GM12878 (cell line): ENCODE measurements at regions not wholly inside any gene's neighbourhood (a gene's known extent, or its start where the extent isn't known, plus 50 kb on each side); places are given as distances from the start of the nearest gene placed in this dataset.

Source experiments
- ATAC-seq: fragments of 200-7000 bp; cut with Tn5 transposase; 3 replicates; pipeline ENCODE4 v1.9.1; 2020; ENCODE audit warnings: mild to moderate bottlenecking, moderate library complexity
- BruUV-seq: library from RNA; stranded (reverse); fragments of 400-500 nt; replicated peaks from 2 replicates; lab custom pipeline; 2021; lab: Mats Ljungman, UMichigan
- CTCF ChIA-PET: fragments of 300-600 bp; sonication (Branson Sonifier 250); formaldehyde crosslinking; extraction: SDS; loops from one replicate; lab custom pipeline; 2021; ENCODE audit warnings: inconsistent platforms; lab: Yijun Ruan, JAX
- POLR2A ChIA-PET: fragments of 350-600 bp; formaldehyde crosslinking; extraction: SDS; loops from one replicate; lab custom pipeline; 2021; ENCODE audit warnings: inconsistent platforms; lab: Charles Lee
- RAD21 ChIA-PET: fragments of 300-600 bp; sonication (Branson Sonifier 250); formaldehyde crosslinking; loops from one replicate; lab custom pipeline; 2023; ENCODE audit warnings: antibody characterized with exemption; ENCODE audit not compliant: unreplicated experiment; lab: Charles Lee
- SMC1A ChIA-PET: fragments of 300-600 bp; sonication (Branson Sonifier 250); formaldehyde crosslinking; loops from one replicate; lab custom pipeline; 2023; ENCODE audit not compliant: unreplicated experiment, uncharacterized antibody; lab: Charles Lee
- DNase-seq: peaks from one replicate; pipeline ENCODE4 v3.0.0-alpha.2; 2011; ENCODE audit warnings: low read depth, low spot score
- FAIRE-seq: peaks from 3 replicates; lab custom pipeline; 2011; peaks lifted over from hg19 to GRCh38; lab: Jason Lieb, UNC
- H2AFZ ChIP-seq: 2 replicates; pipeline ENCODE4 v1.6.0; 2011; ENCODE audit warnings: low read depth, low read length, control low read depth; ENCODE audit not compliant: control insufficient read depth
- H3K27ac ChIP-seq: 2 replicates; pipeline ENCODE4 v1.5.1; 2011; ENCODE audit warnings: control low read depth; ENCODE audit not compliant: control insufficient read depth, insufficient read depth
- H3K27me3 ChIP-seq, 2 experiments: replicated peaks in 1 of 2; 2 replicates each; pipeline versions ENCODE4 v1.6.0 to v1.6.1; 2011; ENCODE audit warnings: low read length in 1 of 2; ENCODE audit not compliant: control insufficient read depth in 2 of 2, insufficient read depth in 2 of 2
- H3K36me3 ChIP-seq, 2 experiments: 2 replicates each; pipeline ENCODE4 v1.5.1; 2011; ENCODE audit warnings: low read length in 1 of 2; ENCODE audit not compliant: control insufficient read depth in 2 of 2, insufficient read depth in 2 of 2
- H3K4me1 ChIP-seq: 2 replicates; pipeline ENCODE4 v1.6.1; 2011; ENCODE audit warnings: mild to moderate bottlenecking, low read length, moderate library complexity, mixed read lengths; ENCODE audit not compliant: control insufficient read depth, insufficient read depth
- H3K4me2 ChIP-seq: 2 replicates; pipeline ENCODE4 v1.6.0; 2011; ENCODE audit warnings: control low read depth; ENCODE audit not compliant: control insufficient read depth, insufficient read depth
- H3K4me3 ChIP-seq: fragments of 200-600 bp; sonication (generic); 2 replicates; pipeline ENCODE4 v1.5.1; 2016
- H3K79me2 ChIP-seq: 2 replicates; pipeline ENCODE4 v1.6.0; 2011; ENCODE audit warnings: low read length; ENCODE audit not compliant: control insufficient read depth, insufficient read depth
- H3K9ac ChIP-seq: 2 replicates; pipeline ENCODE4 v1.8.0; 2011; ENCODE audit warnings: low read length, control low read depth, mixed read lengths; ENCODE audit not compliant: control insufficient read depth, insufficient read depth
- H3K9me3 ChIP-seq: replicated peaks from 3 replicates; pipeline ENCODE4 v1.5.1; 2011; ENCODE audit warnings: mild to moderate bottlenecking, low read length; ENCODE audit not compliant: control insufficient read depth, insufficient read depth
- H4K20me1 ChIP-seq: 2 replicates; pipeline ENCODE4 v1.6.0; 2011; ENCODE audit not compliant: control insufficient read depth, insufficient read depth
- ASH2L ChIP-seq: fragments of 300-600, 200-600 bp; sonication (generic); IDR thresholded peaks from 2 replicates; pipeline ENCODE4 v1.6.1; 2017; ENCODE audit warnings: low read depth, mild to moderate bottlenecking, borderline replicate concordance
- BACH1 ChIP-seq: fragments of 450-650 bp; IDR thresholded peaks from 2 replicates; pipeline ENCODE4 v1.6.1; 2017; ENCODE audit warnings: mild to moderate bottlenecking, borderline replicate concordance
- BHLHE40 ChIP-seq, 2 experiments: fragments of 450-650 bp in 1 of 2; IDR thresholded peaks; 2 replicates each; pipeline ENCODE4 v1.6.1; 2011 to 2017; ENCODE audit warnings: low read depth in 2 of 2, borderline replicate concordance in 1 of 2, improper control_type of control experiment in 1 of 2, low read length in 1 of 2, mild to moderate bottlenecking in 1 of 2
- CBX3 ChIP-seq: fragments of 200-600 bp; sonication (generic); IDR thresholded peaks from 2 replicates; pipeline ENCODE4 v1.6.1; 2016; ENCODE audit warnings: low read depth, borderline replicate concordance
- CHD1 ChIP-seq: IDR thresholded peaks from 2 replicates; pipeline ENCODE4 v1.6.1; 2012; ENCODE audit warnings: low read depth, low read length, improper control_type of control experiment
- CHD2 ChIP-seq: IDR thresholded peaks from 2 replicates; pipeline ENCODE4 v1.6.1; 2011; ENCODE audit warnings: low read depth, low read length, improper control_type of control experiment, borderline replicate concordance
- EED ChIP-seq: sonication (generic); IDR thresholded peaks from 2 replicates; pipeline ENCODE4 v1.6.1; 2016; ENCODE audit warnings: antibody characterized with exemption, low read depth
- GABPA ChIP-seq: IDR thresholded peaks from 2 replicates; pipeline ENCODE4 v1.6.1; 2014; ENCODE audit warnings: antibody characterized with exemption, low read depth, mild to moderate bottlenecking, inconsistent platforms
- HCFC1 ChIP-seq: fragments of 150-350 bp; IDR thresholded peaks from 2 replicates; pipeline ENCODE4 v1.6.1; 2014; ENCODE audit warnings: low read length
- KAT2A ChIP-seq: conservative IDR thresholded peaks from 2 replicates; pipeline ENCODE4 v1.6.1; 2011; ENCODE audit warnings: low read depth, low read length; ENCODE audit not compliant: control insufficient read depth
- MEF2B ChIP-seq: fragments of 450-650 bp; IDR thresholded peaks from 2 replicates; pipeline ENCODE4 v1.6.1; 2018; ENCODE audit warnings: mild to moderate bottlenecking, moderate library complexity; ENCODE audit not compliant: partially characterized antibody, poor library complexity, severe bottlenecking
- NFXL1 ChIP-seq: fragments of 450-650 bp; IDR thresholded peaks from 2 replicates; pipeline ENCODE4 v1.6.1; 2017; ENCODE audit warnings: antibody characterized with exemption, mild to moderate bottlenecking, borderline replicate concordance
- NFYA ChIP-seq: IDR thresholded peaks from 2 replicates; pipeline ENCODE4 v1.6.1; 2011; ENCODE audit warnings: low read depth, mild to moderate bottlenecking, low read length, improper control_type of control experiment, borderline replicate concordance
- POLR2A ChIP-seq: IDR thresholded peaks from 2 replicates; pipeline ENCODE4 v1.6.1; 2011; ENCODE audit warnings: low read depth, mild to moderate bottlenecking, low read length
- SMAD5 ChIP-seq: IDR thresholded peaks from 2 replicates; pipeline ENCODE4 v1.6.1; 2016; ENCODE audit warnings: antibody characterized with exemption, low read depth
- ZNF217 ChIP-seq: fragments of 450-650 bp; IDR thresholded peaks from 2 replicates; pipeline ENCODE4 v1.6.1; 2017; ENCODE audit warnings: antibody characterized with exemption, mild to moderate bottlenecking
- WGBS: methylation state at CpG from one replicate; pipeline ENCODE4 v1.1.6; 2016; ENCODE audit warnings: low lambda C conversion rate; ENCODE audit not compliant: insufficient replicate concordance, insufficient coverage; ENCODE audit errors: missing lambda C conversion rate; 5-methylcytosine and 5-hydroxymethylcytosine counted together
- in situ Hi-C: fragments of 300-500 bp; cut with MboI; formaldehyde crosslinking; loops from 9 replicates; pipeline ENCODE4 v1.14.3; 2018; ENCODE audit warnings: mixed read lengths
- intact Hi-C: fragments of 100-400 bp; cut with micrococcal nuclease; formaldehyde crosslinking; loops from one replicate; pipeline ENCODE4 v1.14.2; 2022; ENCODE audit not compliant: unreplicated experiment
- TF ChIP-seq, protein P1 (sequence below): fragments of 450-650 bp; IDR thresholded peaks from 2 replicates; pipeline ENCODE4 v1.6.1; 2017; ENCODE audit warnings: mild to moderate bottlenecking
- TF ChIP-seq, protein P2 (sequence below): fragments of 450-650 bp; IDR thresholded peaks from 2 replicates; pipeline ENCODE4 v1.6.1; 2017; ENCODE audit warnings: antibody characterized with exemption, mild to moderate bottlenecking, moderate library complexity
- TF ChIP-seq, protein P3 (sequence below), 3 experiments: IDR thresholded peaks in 2 of 3; conservative IDR thresholded peaks in 1 of 3; 2 replicates each; pipeline ENCODE4 v1.5.1; 2011; ENCODE audit warnings: low read depth in 3 of 3, low read length in 3 of 3, mild to moderate bottlenecking in 3 of 3, control low read depth in 2 of 3, moderate library complexity in 2 of 3, inconsistent platforms in 1 of 3, mixed read lengths in 1 of 3; ENCODE audit not compliant: control insufficient read depth in 2 of 3, insufficient read depth in 1 of 3; ENCODE audit errors: extremely low read depth in 1 of 3

- POLR2A ChIA-PET: no interaction called here
- DNase-seq (no peak), FAIRE-seq (no peak), ATAC-seq (no peak)
- H3K36me3 ChIP-seq: no peaks in the 10 kb centered on the region
- no TSS peak for BruUV-seq
- in situ Hi-C loops (no loop called here), intact Hi-C loops (no loop called here)
- SMC1A ChIA-PET: interaction anchor here (1.1 kb wide), 2 partner anchors 13 to 71 kb away, joined by 3 read pairs; no protein-coding TSS in a partner anchor
- no peaks in the 10 kb centered on the region for H3K4me1 ChIP-seq
- TF ChIP-seq HCFC1: no peak
- TF ChIP-seq ZNF217: no peak
- no peak for TF ChIP-seq MEF2B
- TF ChIP-seq KAT2A: no peak
- no peak for TF ChIP-seq GABPA
- TF ChIP-seq SMAD5: no peak
- no peak for TF ChIP-seq POLR2A
- TF ChIP-seq NFYA: no peak
- no peak for TF ChIP-seq CHD2
- TF ChIP-seq, protein P1, sequence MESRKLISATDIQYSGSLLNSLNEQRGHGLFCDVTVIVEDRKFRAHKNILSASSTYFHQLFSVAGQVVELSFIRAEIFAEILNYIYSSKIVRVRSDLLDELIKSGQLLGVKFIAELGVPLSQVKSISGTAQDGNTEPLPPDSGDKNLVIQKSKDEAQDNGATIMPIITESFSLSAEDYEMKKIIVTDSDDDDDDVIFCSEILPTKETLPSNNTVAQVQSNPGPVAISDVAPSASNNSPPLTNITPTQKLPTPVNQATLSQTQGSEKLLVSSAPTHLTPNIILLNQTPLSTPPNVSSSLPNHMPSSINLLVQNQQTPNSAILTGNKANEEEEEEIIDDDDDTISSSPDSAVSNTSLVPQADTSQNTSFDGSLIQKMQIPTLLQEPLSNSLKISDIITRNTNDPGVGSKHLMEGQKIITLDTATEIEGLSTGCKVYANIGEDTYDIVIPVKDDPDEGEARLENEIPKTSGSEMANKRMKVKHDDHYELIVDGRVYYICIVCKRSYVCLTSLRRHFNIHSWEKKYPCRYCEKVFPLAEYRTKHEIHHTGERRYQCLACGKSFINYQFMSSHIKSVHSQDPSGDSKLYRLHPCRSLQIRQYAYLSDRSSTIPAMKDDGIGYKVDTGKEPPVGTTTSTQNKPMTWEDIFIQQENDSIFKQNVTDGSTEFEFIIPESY: no peak
- TF ChIP-seq BACH1: no peak
- no peak for TF ChIP-seq ASH2L
- no peak for TF ChIP-seq EED
- no peak for TF ChIP-seq BHLHE40 (IDR thresholded peaks at IDR 0.05; ENCODE audit: borderline replicate concordance in 1 of 2, low read depth in 2 of 2, low read length in 1 of 2)
- TF ChIP-seq, protein P2, sequence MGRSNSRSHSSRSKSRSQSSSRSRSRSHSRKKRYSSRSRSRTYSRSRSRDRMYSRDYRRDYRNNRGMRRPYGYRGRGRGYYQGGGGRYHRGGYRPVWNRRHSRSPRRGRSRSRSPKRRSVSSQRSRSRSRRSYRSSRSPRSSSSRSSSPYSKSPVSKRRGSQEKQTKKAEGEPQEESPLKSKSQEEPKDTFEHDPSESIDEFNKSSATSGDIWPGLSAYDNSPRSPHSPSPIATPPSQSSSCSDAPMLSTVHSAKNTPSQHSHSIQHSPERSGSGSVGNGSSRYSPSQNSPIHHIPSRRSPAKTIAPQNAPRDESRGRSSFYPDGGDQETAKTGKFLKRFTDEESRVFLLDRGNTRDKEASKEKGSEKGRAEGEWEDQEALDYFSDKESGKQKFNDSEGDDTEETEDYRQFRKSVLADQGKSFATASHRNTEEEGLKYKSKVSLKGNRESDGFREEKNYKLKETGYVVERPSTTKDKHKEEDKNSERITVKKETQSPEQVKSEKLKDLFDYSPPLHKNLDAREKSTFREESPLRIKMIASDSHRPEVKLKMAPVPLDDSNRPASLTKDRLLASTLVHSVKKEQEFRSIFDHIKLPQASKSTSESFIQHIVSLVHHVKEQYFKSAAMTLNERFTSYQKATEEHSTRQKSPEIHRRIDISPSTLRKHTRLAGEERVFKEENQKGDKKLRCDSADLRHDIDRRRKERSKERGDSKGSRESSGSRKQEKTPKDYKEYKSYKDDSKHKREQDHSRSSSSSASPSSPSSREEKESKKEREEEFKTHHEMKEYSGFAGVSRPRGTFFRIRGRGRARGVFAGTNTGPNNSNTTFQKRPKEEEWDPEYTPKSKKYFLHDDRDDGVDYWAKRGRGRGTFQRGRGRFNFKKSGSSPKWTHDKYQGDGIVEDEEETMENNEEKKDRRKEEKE: no peak
- TF ChIP-seq, protein P3, sequence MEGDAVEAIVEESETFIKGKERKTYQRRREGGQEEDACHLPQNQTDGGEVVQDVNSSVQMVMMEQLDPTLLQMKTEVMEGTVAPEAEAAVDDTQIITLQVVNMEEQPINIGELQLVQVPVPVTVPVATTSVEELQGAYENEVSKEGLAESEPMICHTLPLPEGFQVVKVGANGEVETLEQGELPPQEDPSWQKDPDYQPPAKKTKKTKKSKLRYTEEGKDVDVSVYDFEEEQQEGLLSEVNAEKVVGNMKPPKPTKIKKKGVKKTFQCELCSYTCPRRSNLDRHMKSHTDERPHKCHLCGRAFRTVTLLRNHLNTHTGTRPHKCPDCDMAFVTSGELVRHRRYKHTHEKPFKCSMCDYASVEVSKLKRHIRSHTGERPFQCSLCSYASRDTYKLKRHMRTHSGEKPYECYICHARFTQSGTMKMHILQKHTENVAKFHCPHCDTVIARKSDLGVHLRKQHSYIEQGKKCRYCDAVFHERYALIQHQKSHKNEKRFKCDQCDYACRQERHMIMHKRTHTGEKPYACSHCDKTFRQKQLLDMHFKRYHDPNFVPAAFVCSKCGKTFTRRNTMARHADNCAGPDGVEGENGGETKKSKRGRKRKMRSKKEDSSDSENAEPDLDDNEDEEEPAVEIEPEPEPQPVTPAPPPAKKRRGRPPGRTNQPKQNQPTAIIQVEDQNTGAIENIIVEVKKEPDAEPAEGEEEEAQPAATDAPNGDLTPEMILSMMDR (IDR thresholded peaks at IDR 0.05 in 2 of 3, conservative IDR thresholded peaks at IDR 0.05 in 1 of 3; ENCODE audit: control insufficient read depth in 2 of 3, extremely low read depth in 1 of 3, insufficient read depth in 1 of 3, low read depth in 3 of 3, low read length in 3 of 3): no peak
- no peak for TF ChIP-seq CHD1
- no peak for TF ChIP-seq CBX3
- TF ChIP-seq NFXL1: no peak
- H3K9ac ChIP-seq: no peak overlapping the region
- H3K9me3 ChIP-seq: no peaks in the 10 kb centered on the region
- H2AFZ ChIP-seq: no peak overlapping the region
- no peaks in the 10 kb centered on the region for H3K79me2 ChIP-seq
- H3K4me3 ChIP-seq: no peak overlapping the region
- RAD21 ChIA-PET: no interaction called here
- 59% methylated on average over 7 of the region's 7 CpGs for WGBS
- CTCF ChIA-PET: interaction anchor here (1.1 to 2.3 kb wide), 2 partner anchors 43 to 70 kb away, joined by 4 to 8 read pairs; no protein-coding TSS in a partner anchor
- H3K27ac ChIP-seq: no peak overlapping the region
- peaks cover 1 to 5% of the 10 kb centered on the region in 2 experiments; a peak in 1 of 4 replicates for H3K27me3 ChIP-seq
- no peaks in the 10 kb centered on the region for H4K20me1 ChIP-seq
- H3K4me2 ChIP-seq: no peak overlapping the region
Measured at GRCh38 chr10:2972216-2972615, 95.1 kb upstream of the PFKP start.
